Vagina (tissue), 2 donors: ENCODE measurements at regions not wholly inside any gene's neighbourhood (a gene's known extent, or its start where the extent isn't known, plus 50 kb on each side); places are given as distances from the start of the nearest gene placed in this dataset.

Source experiments
- POLR2A ChIP-seq, 2 donors: fragments of 450-650 bp; IDR thresholded peaks; one replicate each; pipeline ENCODE4 v1.6.1; 2017; ENCODE audit warnings: antibody characterized with exemption in 2 of 2, mild to moderate bottlenecking in 2 of 2, moderate library complexity in 2 of 2
- POLR2AphosphoS5 ChIP-seq, 2 donors: sonication (generic); formaldehyde crosslinking; IDR thresholded peaks; one replicate each; pipeline ENCODE4 v1.9.0; 2017; ENCODE audit warnings: antibody characterized with exemption in 2 of 2, mild to moderate bottlenecking in 2 of 2, low read depth in 1 of 2; ENCODE audit not compliant: insufficient read depth in 1 of 2
- TF ChIP-seq, protein P1 (sequence below), 3 experiments: fragments of 450-650 bp in 2 of 3; fragments of 200-600 bp in 1 of 3; sonication (generic) in 1 of 3; IDR thresholded peaks; one replicate each; pipeline ENCODE4 v1.5.1; 2017 to 2019; ENCODE audit warnings: antibody characterized with exemption in 3 of 3, mild to moderate bottlenecking in 2 of 3, moderate library complexity in 2 of 3

DNA sequence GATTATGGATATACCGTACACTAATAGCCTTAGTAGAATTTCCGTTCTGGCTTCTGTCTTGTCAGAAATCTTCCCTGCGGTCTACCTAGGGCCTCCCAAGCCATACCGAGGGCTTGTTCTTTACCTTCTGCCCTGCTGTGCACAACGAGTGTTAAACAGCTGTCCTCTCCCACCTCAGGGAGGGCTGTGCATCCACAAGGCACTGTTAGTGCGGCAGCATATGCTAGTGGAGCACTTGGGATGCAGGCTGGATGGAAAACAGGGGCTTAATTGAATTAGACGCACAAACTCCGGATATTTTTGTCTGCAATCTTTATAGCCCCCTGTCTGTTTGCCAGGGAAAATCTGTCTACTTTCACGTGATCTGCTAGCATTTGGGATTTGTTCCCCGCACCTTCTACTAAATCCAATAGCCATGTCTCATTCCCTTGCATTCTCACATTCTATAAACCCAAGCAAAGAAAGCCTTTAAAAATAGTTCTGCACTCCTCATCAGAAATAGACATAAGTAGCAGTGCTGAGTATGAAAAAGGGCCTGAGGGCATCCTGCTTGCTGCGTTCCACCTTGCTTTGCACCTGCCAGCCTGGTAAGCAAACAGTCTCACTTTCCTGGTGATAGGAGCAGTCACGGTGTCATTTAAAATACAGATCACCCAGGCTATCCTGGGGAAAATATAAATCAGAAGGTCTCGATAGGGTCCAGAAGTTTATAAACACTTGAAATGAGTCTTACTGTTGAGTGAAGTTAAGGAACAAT is 382.6 kb downstream of the RASEF start:
- TF ChIP-seq POLR2A (IDR thresholded peaks at IDR 0.05), result no peak
- TF ChIP-seq, protein P1, sequence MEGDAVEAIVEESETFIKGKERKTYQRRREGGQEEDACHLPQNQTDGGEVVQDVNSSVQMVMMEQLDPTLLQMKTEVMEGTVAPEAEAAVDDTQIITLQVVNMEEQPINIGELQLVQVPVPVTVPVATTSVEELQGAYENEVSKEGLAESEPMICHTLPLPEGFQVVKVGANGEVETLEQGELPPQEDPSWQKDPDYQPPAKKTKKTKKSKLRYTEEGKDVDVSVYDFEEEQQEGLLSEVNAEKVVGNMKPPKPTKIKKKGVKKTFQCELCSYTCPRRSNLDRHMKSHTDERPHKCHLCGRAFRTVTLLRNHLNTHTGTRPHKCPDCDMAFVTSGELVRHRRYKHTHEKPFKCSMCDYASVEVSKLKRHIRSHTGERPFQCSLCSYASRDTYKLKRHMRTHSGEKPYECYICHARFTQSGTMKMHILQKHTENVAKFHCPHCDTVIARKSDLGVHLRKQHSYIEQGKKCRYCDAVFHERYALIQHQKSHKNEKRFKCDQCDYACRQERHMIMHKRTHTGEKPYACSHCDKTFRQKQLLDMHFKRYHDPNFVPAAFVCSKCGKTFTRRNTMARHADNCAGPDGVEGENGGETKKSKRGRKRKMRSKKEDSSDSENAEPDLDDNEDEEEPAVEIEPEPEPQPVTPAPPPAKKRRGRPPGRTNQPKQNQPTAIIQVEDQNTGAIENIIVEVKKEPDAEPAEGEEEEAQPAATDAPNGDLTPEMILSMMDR (IDR thresholded peaks at IDR 0.05), result no peak
- TF ChIP-seq POLR2AphosphoS5 (IDR thresholded peaks at IDR 0.05; ENCODE audit: insufficient read depth in 1 of 2, low read depth in 1 of 2), result no peak
